ENCODE measurements at regions not wholly inside any gene's neighbourhood (a gene's known extent, or its start where the extent isn't known, plus 50 kb on each side); places are given as distances from the start of the nearest gene placed in this dataset.

- no peaks in the 10 kb centered on the region for H3K4me1 ChIP-seq (ENCODE audit: insufficient read depth, low read length)
- WGBS = 93% methylated on average over 11 of the region's 11 CpGs
- no peaks in the 10 kb centered on the region for H3K27me3 ChIP-seq (ENCODE audit: insufficient read depth, low read length)
- no peaks in the 10 kb centered on the region for H3K36me3 ChIP-seq (ENCODE audit: insufficient read depth, low read length)
- no peaks in the 10 kb centered on the region for H3K9me3 ChIP-seq (ENCODE audit: insufficient read depth, low read depth, low read length)
- no peak overlapping the region for H3K27ac ChIP-seq (ENCODE audit: low read depth, low read length)
- H3K9ac ChIP-seq (ENCODE audit: low read depth, low read length) = no peak overlapping the region
- H3K4me3 ChIP-seq (ENCODE audit: low read length) = no peak overlapping the region
Observed at GRCh38 chr19:32123355-32123940, 222.0 kb upstream of the ZNF507 start.

DNA sequence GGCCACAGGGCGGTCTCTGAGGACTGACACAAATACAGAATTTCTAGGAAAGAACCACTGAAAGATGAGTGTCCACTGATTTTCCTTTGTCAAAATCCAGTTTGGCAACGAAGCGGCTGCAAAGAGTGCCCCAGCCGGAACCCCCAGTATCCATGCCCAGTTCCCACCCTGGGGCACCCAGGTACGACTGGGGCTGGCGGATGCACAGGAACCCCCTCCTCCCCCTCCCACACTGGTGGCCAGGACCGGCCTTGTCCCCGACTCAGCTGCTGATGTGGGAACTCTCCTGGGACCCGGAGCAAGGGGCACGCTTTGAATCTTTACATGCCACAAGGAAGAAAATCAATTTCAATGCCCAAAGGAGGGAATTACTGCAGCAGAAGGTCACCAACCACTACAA is 220.8 kb upstream of the ZNF507 start:
- no peak overlapping the region for H3K4me3 ChIP-seq (ENCODE audit: low read length)
- H3K9ac ChIP-seq (ENCODE audit: low read depth, low read length) = no peak overlapping the region
- no peak overlapping the region for H3K27ac ChIP-seq (ENCODE audit: low read depth, low read length)
- H3K36me3 ChIP-seq (ENCODE audit: insufficient read depth, low read length) = no peaks in the 10 kb centered on the region
- H3K9me3 ChIP-seq (ENCODE audit: insufficient read depth, low read depth, low read length) = no peaks in the 10 kb centered on the region
- H3K27me3 ChIP-seq (ENCODE audit: insufficient read depth, low read length) = no peaks in the 10 kb centered on the region
- H3K4me1 ChIP-seq (ENCODE audit: insufficient read depth, low read length) = no peaks in the 10 kb centered on the region
- 95% methylated on average over 10 of the region's 10 CpGs for WGBS

DNA sequence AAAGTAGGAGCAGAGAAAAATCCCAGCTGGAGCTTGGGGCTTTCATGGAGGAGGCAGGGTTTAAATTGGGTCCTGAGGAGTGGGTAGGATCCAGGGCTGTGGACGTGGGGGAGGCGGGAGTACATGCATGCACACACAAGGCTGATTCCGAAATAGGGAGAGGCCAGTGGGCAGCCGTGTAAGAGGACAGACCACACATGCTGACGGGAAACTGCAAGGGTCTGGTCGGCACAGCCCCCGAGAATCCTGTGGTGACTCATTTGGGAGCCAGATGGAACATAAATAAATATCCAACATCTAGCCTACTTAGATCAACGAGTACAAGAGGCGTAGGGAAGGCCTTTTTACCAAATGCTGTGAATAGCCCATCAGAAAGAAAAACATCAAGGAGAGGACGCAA is 216.3 kb upstream of the ZNF507 start:
- Histone ChIP-seq H3K4me3 (ENCODE audit: low read length) (no peak overlapping the region), H3K27ac (ENCODE audit: low read depth, low read length) (no peak overlapping the region), H3K9ac (ENCODE audit: low read depth, low read length) (no peak overlapping the region), H3K4me1 (ENCODE audit: insufficient read depth, low read length) (no peaks in the 10 kb centered on the region), H3K9me3 (ENCODE audit: insufficient read depth, low read depth, low read length) (no peaks in the 10 kb centered on the region), H3K27me3 (ENCODE audit: insufficient read depth, low read length) (no peaks in the 10 kb centered on the region), H3K36me3 (ENCODE audit: insufficient read depth, low read length) (no peaks in the 10 kb centered on the region)
- 82% methylated on average over 10 of the region's 10 CpGs for WGBS

- WGBS = 93% methylated on average over 6 of the region's 6 CpGs
- Histone ChIP-seq H3K9me3 (ENCODE audit: insufficient read depth, low read depth, low read length) (no peaks in the 10 kb centered on the region), H3K9ac (ENCODE audit: low read depth, low read length) (no peak overlapping the region), H3K27ac (ENCODE audit: low read depth, low read length) (no peak overlapping the region), H3K4me3 (ENCODE audit: low read length) (no peak overlapping the region), H3K4me1 (ENCODE audit: insufficient read depth, low read length) (no peaks in the 10 kb centered on the region), H3K36me3 (ENCODE audit: insufficient read depth, low read length) (no peaks in the 10 kb centered on the region), H3K27me3 (ENCODE audit: insufficient read depth, low read length) (no peaks in the 10 kb centered on the region)
Observed at GRCh38 chr19:32130332-32130731, 215.1 kb upstream of the ZNF507 start.

- WGBS = 93% methylated on average over 8 of the region's 8 CpGs
- Histone ChIP-seq H3K4me3 (ENCODE audit: low read length) (no peak overlapping the region), H3K9ac (ENCODE audit: low read depth, low read length) (no peak overlapping the region), H3K27ac (ENCODE audit: low read depth, low read length) (no peak overlapping the region), H3K4me1 (ENCODE audit: insufficient read depth, low read length) (no peaks in the 10 kb centered on the region), H3K36me3 (ENCODE audit: insufficient read depth, low read length) (no peaks in the 10 kb centered on the region), H3K9me3 (ENCODE audit: insufficient read depth, low read depth, low read length) (no peaks in the 10 kb centered on the region), H3K27me3 (ENCODE audit: insufficient read depth, low read length) (no peaks in the 10 kb centered on the region)
Observed at GRCh38 chr19:32131005-32131404, 214.4 kb upstream of the ZNF507 start.

DNA sequence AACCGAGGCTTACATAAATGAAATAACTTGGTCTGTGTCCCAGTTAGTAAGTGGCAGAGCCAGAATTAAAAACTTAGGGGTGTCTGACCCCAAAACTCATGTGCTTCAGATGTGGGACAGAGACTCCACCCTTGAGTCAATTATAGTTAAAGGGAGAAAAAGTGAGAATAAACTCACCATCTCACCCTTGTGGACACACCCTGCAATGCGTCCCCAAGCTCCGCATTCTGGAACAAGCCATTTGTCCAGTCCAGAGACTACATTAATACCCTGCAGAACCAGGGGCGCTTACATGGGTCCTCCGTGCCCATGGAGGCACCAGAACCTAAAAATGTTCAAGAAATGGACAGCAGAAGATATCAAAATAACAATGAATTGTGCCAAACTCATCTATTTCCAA is 207.0 kb upstream of the ZNF507 start:
- H3K4me3 ChIP-seq (ENCODE audit: low read length) = no peak overlapping the region

GRCh38 chr19:32141840-32142511 is 203.4 kb upstream of the ZNF507 start:
- Histone ChIP-seq H3K9me3 (ENCODE audit: insufficient read depth, low read depth, low read length) (peaks cover 11% of the 10 kb centered on the region), H3K27me3 (ENCODE audit: insufficient read depth, low read length) (no peaks in the 10 kb centered on the region), H3K4me3 (ENCODE audit: low read length) (no peak overlapping the region), H3K4me1 (ENCODE audit: insufficient read depth, low read length) (no peaks in the 10 kb centered on the region), H3K36me3 (ENCODE audit: insufficient read depth, low read length) (no peaks in the 10 kb centered on the region), H3K27ac (ENCODE audit: low read depth, low read length) (no peak overlapping the region), H3K9ac (ENCODE audit: low read depth, low read length) (no peak overlapping the region)
- 75% methylated on average over 7 of the region's 7 CpGs for WGBS

More for the DNA sequence above, 207.0 kb upstream of the ZNF507 start:
- WGBS = 92% methylated on average over 5 of the region's 5 CpGs
- Histone ChIP-seq H3K27ac (ENCODE audit: low read depth, low read length) (no peak overlapping the region), H3K36me3 (ENCODE audit: insufficient read depth, low read length) (no peaks in the 10 kb centered on the region), H3K27me3 (ENCODE audit: insufficient read depth, low read length) (no peaks in the 10 kb centered on the region), H3K9me3 (ENCODE audit: insufficient read depth, low read depth, low read length) (peaks cover 4% of the 10 kb centered on the region; the same call in 1 of the 2 replicates), H3K9ac (ENCODE audit: low read depth, low read length) (no peak overlapping the region), H3K4me1 (ENCODE audit: insufficient read depth, low read length) (no peaks in the 10 kb centered on the region)

- Histone ChIP-seq H3K4me1 (ENCODE audit: insufficient read depth, low read length) (no peaks in the 10 kb centered on the region), H3K36me3 (ENCODE audit: insufficient read depth, low read length) (no peaks in the 10 kb centered on the region), H3K4me3 (ENCODE audit: low read length) (no peak overlapping the region), H3K9ac (ENCODE audit: low read depth, low read length) (no peak overlapping the region), H3K27me3 (ENCODE audit: insufficient read depth, low read length) (no peaks in the 10 kb centered on the region), H3K27ac (ENCODE audit: low read depth, low read length) (no peak overlapping the region), H3K9me3 (ENCODE audit: insufficient read depth, low read depth, low read length) (peaks cover 31% of the 10 kb centered on the region)
Observed at GRCh38 chr19:32146664-32147063, 198.7 kb upstream of the ZNF507 start.

- Histone ChIP-seq H3K4me3 (ENCODE audit: low read length) (no peak overlapping the region), H3K9me3 (ENCODE audit: insufficient read depth, low read depth, low read length) (peaks cover 31% of the 10 kb centered on the region), H3K4me1 (ENCODE audit: insufficient read depth, low read length) (no peaks in the 10 kb centered on the region), H3K27me3 (ENCODE audit: insufficient read depth, low read length) (no peaks in the 10 kb centered on the region), H3K27ac (ENCODE audit: low read depth, low read length) (no peak overlapping the region), H3K36me3 (ENCODE audit: insufficient read depth, low read length) (no peaks in the 10 kb centered on the region), H3K9ac (ENCODE audit: low read depth, low read length) (no peak overlapping the region)
Observed at GRCh38 chr19:32150605-32151004, 194.8 kb upstream of the ZNF507 start.

GRCh38 chr19:32154418-32154817 is 191.0 kb upstream of the ZNF507 start:
- 96% methylated on average over 4 of the region's 4 CpGs for WGBS
- H3K36me3 ChIP-seq (ENCODE audit: insufficient read depth, low read length) = no peaks in the 10 kb centered on the region
- H3K9me3 ChIP-seq (ENCODE audit: insufficient read depth, low read depth, low read length) = peaks cover 9% of the 10 kb centered on the region; the same call in 1 of the 2 replicates
- no peaks in the 10 kb centered on the region for H3K4me1 ChIP-seq (ENCODE audit: insufficient read depth, low read length)
- no peak overlapping the region for H3K27ac ChIP-seq (ENCODE audit: low read depth, low read length)
- H3K4me3 ChIP-seq (ENCODE audit: low read length) = no peak overlapping the region
- no peak overlapping the region for H3K9ac ChIP-seq (ENCODE audit: low read depth, low read length)
- H3K27me3 ChIP-seq (ENCODE audit: insufficient read depth, low read length) = no peaks in the 10 kb centered on the region

DNA sequence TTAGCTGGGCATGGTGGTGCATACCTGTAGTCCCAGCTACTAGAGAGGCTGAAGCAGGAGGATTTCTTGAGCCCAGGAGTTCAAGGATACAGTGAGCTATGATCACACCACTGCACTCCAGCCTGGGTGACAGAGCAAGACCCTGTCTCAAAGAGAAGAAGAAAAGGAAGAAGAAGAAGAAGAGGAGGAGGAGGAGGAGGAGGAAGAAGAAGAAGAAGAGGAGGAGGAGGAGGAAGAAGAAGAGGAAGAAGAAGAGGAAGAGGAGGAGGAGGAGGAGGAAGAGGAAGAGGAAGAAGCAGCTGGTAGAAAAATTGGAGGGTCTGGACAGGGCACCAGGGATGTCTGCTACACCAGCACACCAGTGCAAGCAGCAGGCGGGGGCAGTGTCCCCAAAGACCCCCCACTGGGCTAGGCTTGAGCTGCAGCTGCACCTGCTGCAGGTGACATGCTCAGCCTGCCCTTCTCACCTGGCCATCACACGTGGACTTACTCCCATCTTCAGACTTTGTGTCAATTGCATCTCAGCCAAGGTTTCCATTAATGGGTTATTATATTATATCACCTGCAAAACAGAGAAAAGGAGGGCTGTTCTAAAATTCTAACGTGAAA is 180.9 kb upstream of the ZNF507 start:
- Histone ChIP-seq H3K27me3 (ENCODE audit: insufficient read depth, low read length) (no peaks in the 10 kb centered on the region), H3K4me1 (ENCODE audit: insufficient read depth, low read length) (no peaks in the 10 kb centered on the region), H3K9ac (ENCODE audit: low read depth, low read length) (no peak overlapping the region), H3K27ac (ENCODE audit: low read depth, low read length) (no peak overlapping the region), H3K9me3 (ENCODE audit: insufficient read depth, low read depth, low read length) (no peaks in the 10 kb centered on the region), H3K36me3 (ENCODE audit: insufficient read depth, low read length) (no peaks in the 10 kb centered on the region), H3K4me3 (ENCODE audit: low read length) (no peak overlapping the region)
- 78% methylated on average over 3 of the region's 3 CpGs for WGBS
